ENCODE measurements at regions not wholly inside any gene's neighbourhood (a gene's known extent, or its start where the extent isn't known, plus 50 kb on each side); places are given as distances from the start of the nearest gene placed in this dataset.

GRCh38 chr14:21867541-21867940, 193.9 kb upstream of the OR4E1 start:
- TF ChIP-seq CTCF (conservative IDR thresholded peaks at IDR 0.05; ENCODE audit: low read depth, low read length) (no peak), POLR2A (IDR thresholded peaks at IDR 0.05; ENCODE audit: low read depth, low read length) (no peak), RAD21 (IDR thresholded peaks at IDR 0.05; ENCODE audit: low read length) (no peak), CHD1 (IDR thresholded peaks at IDR 0.05; ENCODE audit: low read depth, low read length) (no peak), ELK1 (IDR thresholded peaks at IDR 0.05; ENCODE audit: borderline replicate concordance, low read depth, low read length) (no peak), RFX5 (IDR thresholded peaks at IDR 0.05; ENCODE audit: low read depth, low read length) (no peak)

All from IMR-90 (cell line).